ENCODE measurements at regions not wholly inside any gene's neighbourhood (a gene's known extent, or its start where the extent isn't known, plus 50 kb on each side); places are given as distances from the start of the nearest gene placed in this dataset.

GRCh38 chr14:34014936-34015335 lies 64.1 kb upstream of the EGLN3 start:
- TF ChIP-seq CTCF (conservative IDR thresholded peaks at IDR 0.05 in 1 of 2, IDR thresholded peaks at IDR 0.05 in 1 of 2; ENCODE audit: low read depth in 1 of 2, low read length in 2 of 2) = no peak
- TF ChIP-seq EZH2 (IDR thresholded peaks at IDR 0.05; ENCODE audit: low read length, missing control alignments) = no peak

GRCh38 chr14:34013721-34014060 lies 62.8 kb upstream of the EGLN3 start:
- Histone ChIP-seq H4K20me1 (ENCODE audit: control insufficient read depth, extremely low read depth, insufficient read depth, low read length) (no peaks in the 10 kb centered on the region), H3K27ac (ENCODE audit: insufficient read depth, low read length) (no peak overlapping the region)

More at GRCh38 chr14:34014936-34015335, 64.1 kb upstream of the EGLN3 start:
- no peak overlapping the region for H3K9ac ChIP-seq (ENCODE audit: insufficient read depth, low read length)
- H3K36me3 ChIP-seq (ENCODE audit: control insufficient read depth, insufficient read depth, low read length) = no peaks in the 10 kb centered on the region
- H3K9me3 ChIP-seq (ENCODE audit: control insufficient read depth, insufficient read depth, low read depth, low read length) = no peaks in the 10 kb centered on the region
- H2AFZ ChIP-seq (ENCODE audit: low read length) = no peak overlapping the region
- H4K20me1 ChIP-seq (ENCODE audit: control insufficient read depth, extremely low read depth, insufficient read depth, low read length) = no peaks in the 10 kb centered on the region
- no peak overlapping the region for H3K4me2 ChIP-seq (ENCODE audit: extremely low read depth, insufficient read depth, low read length)
- H3K4me3 ChIP-seq (replicated peaks in 1 of 4; ENCODE audit: control extremely low read depth in 1 of 4, insufficient read depth in 1 of 4, low read depth in 3 of 4, low read length in 4 of 4) = no peak overlapping the region
- H3K79me2 ChIP-seq (ENCODE audit: control insufficient read depth, insufficient read depth, low read length) = no peaks in the 10 kb centered on the region
- no peak overlapping the region for H3K27ac ChIP-seq (ENCODE audit: insufficient read depth, low read length)
- DNase-seq (ENCODE audit: low read depth in 2 of 2) = no peak
- H3K4me1 ChIP-seq (ENCODE audit: control insufficient read depth, extremely low read depth, insufficient read depth, low read length) = no peaks in the 10 kb centered on the region
- no peaks in the 10 kb centered on the region for H3K27me3 ChIP-seq (ENCODE audit: control insufficient read depth, insufficient read depth, low read length)

GRCh38 chr14:34012978-34013720 lies 62.3 kb upstream of the EGLN3 start:
- Histone ChIP-seq H3K4me3 (replicated peaks in 1 of 4; ENCODE audit: control extremely low read depth in 1 of 4, insufficient read depth in 1 of 4, low read depth in 3 of 4, low read length in 4 of 4) (no peak overlapping the region), H3K4me1 (ENCODE audit: control insufficient read depth, extremely low read depth, insufficient read depth, low read length) (no peaks in the 10 kb centered on the region), H3K36me3 (ENCODE audit: control insufficient read depth, insufficient read depth, low read length) (no peaks in the 10 kb centered on the region), H2AFZ (ENCODE audit: low read length) (no peak overlapping the region), H3K79me2 (ENCODE audit: control insufficient read depth, insufficient read depth, low read length) (no peaks in the 10 kb centered on the region), H3K4me2 (ENCODE audit: extremely low read depth, insufficient read depth, low read length) (no peak overlapping the region), H3K27me3 (ENCODE audit: control insufficient read depth, insufficient read depth, low read length) (no peaks in the 10 kb centered on the region), H3K27ac (ENCODE audit: insufficient read depth, low read length) (no peak overlapping the region), H3K9ac (ENCODE audit: insufficient read depth, low read length) (no peak overlapping the region), H3K9me3 (ENCODE audit: control insufficient read depth, insufficient read depth, low read depth, low read length) (no peaks in the 10 kb centered on the region), H4K20me1 (ENCODE audit: control insufficient read depth, extremely low read depth, insufficient read depth, low read length) (no peaks in the 10 kb centered on the region)
- no peak for TF ChIP-seq EZH2 (IDR thresholded peaks at IDR 0.05; ENCODE audit: low read length, missing control alignments)
- DNase-seq (ENCODE audit: low read depth in 2 of 2) = no peak

More at GRCh38 chr14:34013721-34014060, 62.8 kb upstream of the EGLN3 start:
- DNase-seq (ENCODE audit: low read depth in 2 of 2) = no peak
- H3K27me3 ChIP-seq (ENCODE audit: control insufficient read depth, insufficient read depth, low read length) = no peaks in the 10 kb centered on the region
- no peaks in the 10 kb centered on the region for H3K9me3 ChIP-seq (ENCODE audit: control insufficient read depth, insufficient read depth, low read depth, low read length)
- no peaks in the 10 kb centered on the region for H3K79me2 ChIP-seq (ENCODE audit: control insufficient read depth, insufficient read depth, low read length)
- no peak overlapping the region for H3K9ac ChIP-seq (ENCODE audit: insufficient read depth, low read length)
- no peaks in the 10 kb centered on the region for H3K4me1 ChIP-seq (ENCODE audit: control insufficient read depth, extremely low read depth, insufficient read depth, low read length)
- H3K4me3 ChIP-seq (replicated peaks in 1 of 4; ENCODE audit: control extremely low read depth in 1 of 4, insufficient read depth in 1 of 4, low read depth in 3 of 4, low read length in 4 of 4) = no peak overlapping the region
- no peak overlapping the region for H2AFZ ChIP-seq (ENCODE audit: low read length)
- no peak for TF ChIP-seq EZH2 (IDR thresholded peaks at IDR 0.05; ENCODE audit: low read length, missing control alignments)
- no peak for TF ChIP-seq CTCF (conservative IDR thresholded peaks at IDR 0.05 in 1 of 2, IDR thresholded peaks at IDR 0.05 in 1 of 2; ENCODE audit: low read depth in 1 of 2, low read length in 2 of 2)
- H3K36me3 ChIP-seq (ENCODE audit: control insufficient read depth, insufficient read depth, low read length) = no peaks in the 10 kb centered on the region
- H3K4me2 ChIP-seq (ENCODE audit: extremely low read depth, insufficient read depth, low read length) = no peak overlapping the region
